ENCODE measurements at regions not wholly inside any gene's neighbourhood (a gene's known extent, or its start where the extent isn't known, plus 50 kb on each side); places are given as distances from the start of the nearest gene placed in this dataset.

GRCh38 chr1:55646181-55646580 is 431.0 kb upstream of the USP24 start:
- no peaks in the 10 kb centered on the region for H3K79me2 ChIP-seq (ENCODE audit: low read depth)

GRCh38 chr1:55645270-55645669 is 430.1 kb upstream of the USP24 start:
- intact Hi-C loops (cut with micrococcal nuclease; ENCODE audit: unreplicated experiment) = no loop called here
- POLR2A ChIA-PET (ENCODE audit: unreplicated experiment) = interaction anchor here (0.7 kb wide), 1 partner anchor 80 kb away, joined by 10 read pairs; no protein-coding TSS in a partner anchor
- H2AFZ ChIP-seq = no peak overlapping the region
- CTCF ChIA-PET = no interaction called here
- TF ChIP-seq EZH2 (IDR thresholded peaks at IDR 0.05; ENCODE audit: low read depth) (no peak), CTCF (conservative IDR thresholded peaks at IDR 0.05) (no peak)
- H3K4me2 ChIP-seq = no peak overlapping the region
- H3K27me3 ChIP-seq (ENCODE audit: insufficient read depth, low read depth) = no peaks in the 10 kb centered on the region
- no peaks in the 10 kb centered on the region for H3K9me3 ChIP-seq (ENCODE audit: insufficient read depth, low read depth)
- no peak for DNase-seq
- no peaks in the 10 kb centered on the region for H3F3A ChIP-seq (ENCODE audit: insufficient read depth, low read depth)
- H3K9me2 ChIP-seq (ENCODE audit: insufficient read depth) = no peaks in the 10 kb centered on the region
- no peak overlapping the region for H3K27ac ChIP-seq
- no peak overlapping the region for H3K4me3 ChIP-seq
- no TSS peak for BruUV-seq (replicated peaks)
- no peaks in the 10 kb centered on the region for H3K36me3 ChIP-seq (ENCODE audit: low read depth)
- no peaks in the 10 kb centered on the region for H3K79me2 ChIP-seq (ENCODE audit: low read depth)
- no peaks in the 10 kb centered on the region for H4K20me1 ChIP-seq (ENCODE audit: insufficient read depth)
- H3K4me1 ChIP-seq (replicated peaks; ENCODE audit: insufficient read depth) = no peaks in the 10 kb centered on the region

More at GRCh38 chr1:55646181-55646580, 431.0 kb upstream of the USP24 start:
- Histone ChIP-seq H3K27me3 (ENCODE audit: insufficient read depth, low read depth) (no peaks in the 10 kb centered on the region), H3K9me2 (ENCODE audit: insufficient read depth) (no peaks in the 10 kb centered on the region), H3K36me3 (ENCODE audit: low read depth) (no peaks in the 10 kb centered on the region), H3K4me3 (no peak overlapping the region), H3F3A (ENCODE audit: insufficient read depth, low read depth) (no peaks in the 10 kb centered on the region), H3K4me2 (no peak overlapping the region), H3K9me3 (ENCODE audit: insufficient read depth, low read depth) (no peaks in the 10 kb centered on the region), H2AFZ (no peak overlapping the region), H4K20me1 (ENCODE audit: insufficient read depth) (no peaks in the 10 kb centered on the region), H3K4me1 (replicated peaks; ENCODE audit: insufficient read depth) (no peaks in the 10 kb centered on the region), H3K27ac (no peak overlapping the region)
- intact Hi-C loops (cut with micrococcal nuclease; ENCODE audit: unreplicated experiment) = no loop called here
- no TSS peak for BruUV-seq (replicated peaks)
- no peak for TF ChIP-seq EZH2 (IDR thresholded peaks at IDR 0.05; ENCODE audit: low read depth)
- TF ChIP-seq CTCF (conservative IDR thresholded peaks at IDR 0.05) = no peak
- POLR2A ChIA-PET (ENCODE audit: unreplicated experiment) = no interaction called here
- CTCF ChIA-PET = no interaction called here
- no peak for DNase-seq

GRCh38 chr1:55641947-55642346 is 426.8 kb upstream of the USP24 start:
- CTCF ChIA-PET = no interaction called here
- POLR2A ChIA-PET (ENCODE audit: unreplicated experiment) = no interaction called here

More at GRCh38 chr1:55641947-55642346, 426.8 kb upstream of the USP24 start:
- H3K27me3 ChIP-seq (ENCODE audit: insufficient read depth, low read depth) = no peaks in the 10 kb centered on the region
- peaks cover 10% of the 10 kb centered on the region for H3K4me1 ChIP-seq (replicated peaks; ENCODE audit: insufficient read depth)
- no peak overlapping the region for H2AFZ ChIP-seq
- DNase-seq = no peak
- no peak overlapping the region for H3K27ac ChIP-seq
- intact Hi-C loops (cut with micrococcal nuclease; ENCODE audit: unreplicated experiment) = no loop called here
- no peak overlapping the region for H3K4me2 ChIP-seq
- H3K9me2 ChIP-seq (ENCODE audit: insufficient read depth) = no peaks in the 10 kb centered on the region
- no TSS peak for BruUV-seq (replicated peaks)
- no peaks in the 10 kb centered on the region for H3K36me3 ChIP-seq (ENCODE audit: low read depth)
- H3K9me3 ChIP-seq (ENCODE audit: insufficient read depth, low read depth) = peaks cover 2% of the 10 kb centered on the region
- no peak overlapping the region for H3K4me3 ChIP-seq
- H4K20me1 ChIP-seq (ENCODE audit: insufficient read depth) = no peaks in the 10 kb centered on the region
- H3F3A ChIP-seq (ENCODE audit: insufficient read depth, low read depth) = peaks cover 7% of the 10 kb centered on the region; the same call in 1 of the 2 replicates
- no peak for TF ChIP-seq EZH2 (IDR thresholded peaks at IDR 0.05; ENCODE audit: low read depth)
- no peak for TF ChIP-seq CTCF (conservative IDR thresholded peaks at IDR 0.05)
- no peaks in the 10 kb centered on the region for H3K79me2 ChIP-seq (ENCODE audit: low read depth)
